HG03378 (cell line): ENCODE measurements at regions not wholly inside any gene's neighbourhood (a gene's known extent, or its start where the extent isn't known, plus 50 kb on each side); places are given as distances from the start of the nearest gene placed in this dataset.

Experiments used
- ATAC-seq: cut with Tn5 transposase; IDR thresholded peaks from one replicate; pipeline ENCODE4 v1.9.1; 2021; ENCODE audit warnings: mild to moderate bottlenecking, moderate library complexity; ENCODE audit not compliant: unreplicated experiment

- no peak for ATAC-seq
These were observed 259.1 kb downstream of the TDRD15 start for GRCh38 chr2:21382701-21383520.

DNA sequence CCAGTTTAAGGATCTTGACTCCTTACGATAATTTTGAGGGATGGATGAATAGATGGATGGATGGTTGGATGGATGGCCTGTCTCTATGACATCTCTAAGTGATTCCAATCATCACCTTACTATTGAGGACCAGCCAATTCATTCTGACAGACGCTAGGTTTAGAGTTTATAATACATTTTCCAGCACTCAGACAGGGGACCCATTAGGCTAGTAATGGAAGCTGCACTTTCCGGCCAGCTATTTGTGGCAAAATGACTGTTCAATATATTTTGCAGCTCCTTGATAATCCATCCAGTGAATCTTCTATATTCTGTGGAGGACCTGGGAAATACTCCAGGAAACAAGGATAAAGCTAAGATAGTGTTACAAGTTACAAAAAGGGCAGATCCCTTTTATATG lies 262.9 kb downstream of the TDRD15 start:
- no peak for ATAC-seq

- no peak for ATAC-seq
These were observed 268.9 kb downstream of the TDRD15 start for GRCh38 chr2:21392649-21393048.

DNA sequence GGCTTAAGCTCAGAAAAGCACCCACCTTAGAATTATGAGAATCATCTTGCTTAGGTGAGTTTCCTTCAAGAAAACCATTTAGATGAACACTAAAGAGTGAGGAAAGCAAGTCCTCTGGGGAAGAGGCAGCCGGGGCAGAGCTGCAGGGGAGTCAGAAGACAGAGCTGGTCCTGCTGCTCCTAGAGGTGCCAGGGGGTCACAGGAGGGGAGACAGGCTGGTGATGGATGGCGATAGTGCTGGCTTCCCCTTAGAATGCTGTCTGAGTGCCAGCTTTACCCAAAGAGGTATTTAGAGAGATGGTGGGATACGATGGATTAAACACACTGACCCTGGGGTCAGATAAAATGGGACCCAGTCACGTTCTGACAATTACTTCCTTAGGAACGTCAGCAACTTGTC lies 269.4 kb downstream of the TDRD15 start:
- ATAC-seq = no peak

- ATAC-seq = no peak
These were observed 271.6 kb downstream of the TDRD15 start for GRCh38 chr2:21395366-21395765.

DNA sequence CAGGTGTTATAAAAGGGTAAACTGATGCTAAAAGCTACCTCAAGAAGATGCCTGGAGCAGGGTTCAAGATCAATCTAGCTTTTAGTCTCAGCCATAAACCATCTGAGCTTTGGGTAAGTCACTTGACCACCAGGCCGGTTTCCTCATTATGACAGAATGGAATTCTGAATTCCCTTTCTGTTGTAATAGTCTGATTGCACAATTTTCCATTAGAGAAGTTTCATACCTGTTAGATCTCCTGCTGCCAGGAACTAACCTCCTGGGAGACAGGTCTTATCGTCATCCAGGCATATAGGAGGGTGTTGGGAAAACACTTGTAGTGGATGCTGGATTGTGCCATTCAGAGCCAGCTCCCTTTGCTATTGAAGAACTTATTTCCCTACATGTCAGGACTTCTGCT lies 272.5 kb downstream of the TDRD15 start:
- ATAC-seq = no peak

DNA sequence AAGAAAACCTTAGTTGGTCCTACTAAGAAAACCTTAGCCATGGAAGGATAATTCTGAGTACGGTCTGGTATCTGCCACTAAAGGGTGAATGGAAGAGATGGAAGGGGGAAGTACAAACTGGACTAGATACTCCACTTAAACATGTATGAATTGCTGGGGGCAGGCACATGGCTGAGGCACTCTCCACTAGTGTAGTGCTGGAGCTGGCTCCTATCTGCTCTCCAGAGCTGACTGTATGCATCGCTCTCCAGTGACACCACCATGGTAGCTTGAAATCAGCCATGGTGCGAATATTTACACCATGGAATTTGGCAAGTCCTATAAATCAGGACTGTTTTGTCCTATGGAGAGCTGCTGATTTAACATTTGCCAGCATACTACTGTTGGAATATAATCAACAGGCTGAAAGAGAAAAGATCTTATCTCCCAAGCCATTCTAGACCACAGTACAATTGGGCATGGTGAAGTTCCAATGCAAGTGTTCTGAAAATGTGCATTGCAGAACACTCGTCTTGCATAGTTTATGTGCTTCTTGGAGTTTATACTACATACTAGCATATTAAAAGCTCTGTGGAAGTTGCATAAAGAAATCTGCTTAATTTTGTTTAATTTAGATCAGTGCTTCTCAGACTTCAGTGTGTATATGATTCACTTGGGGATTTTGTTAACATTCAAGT lies 277.4 kb downstream of the TDRD15 start:
- ATAC-seq = no peak

GRCh38 chr2:21404137-21404536 lies 280.4 kb downstream of the TDRD15 start:
- no peak for ATAC-seq

DNA sequence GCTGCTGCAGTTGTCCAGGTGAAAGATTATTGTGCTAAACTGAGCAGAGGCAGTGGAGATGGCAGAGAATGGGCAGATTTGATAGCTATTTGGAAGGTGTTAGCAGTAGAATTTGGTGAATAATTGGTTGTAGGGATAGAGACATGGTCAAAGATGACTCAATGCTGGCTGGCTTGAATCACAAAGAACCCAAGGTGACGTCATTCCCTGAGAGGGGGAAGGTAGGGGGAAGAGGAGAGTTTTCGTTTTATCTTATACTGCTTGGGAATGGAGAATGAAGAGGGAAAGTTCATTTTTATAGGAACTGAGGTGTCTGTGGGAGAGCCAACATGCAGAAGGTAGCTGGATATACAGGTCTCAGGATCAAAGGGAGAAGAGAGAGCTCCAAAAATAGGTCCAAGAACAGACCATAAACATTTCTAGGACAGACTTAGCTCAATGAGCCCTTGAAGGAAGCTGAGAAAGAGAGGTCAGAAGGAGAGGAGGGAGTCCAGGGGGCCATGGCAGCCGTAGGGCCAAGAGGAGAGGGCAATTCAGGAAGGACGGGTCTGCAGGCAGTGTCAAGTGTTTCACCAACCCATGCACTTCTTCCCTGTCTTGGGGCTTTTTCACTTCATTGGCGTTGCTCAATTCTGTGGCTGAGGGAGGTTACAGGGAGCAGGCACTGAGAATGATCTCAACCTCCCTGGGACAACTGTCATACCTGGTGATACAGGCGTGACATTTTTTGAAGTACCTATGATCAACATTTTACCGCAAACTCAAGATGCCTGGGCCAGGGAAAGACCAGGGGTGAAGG lies 281.3 kb downstream of the TDRD15 start:
- ATAC-seq = no peak

DNA sequence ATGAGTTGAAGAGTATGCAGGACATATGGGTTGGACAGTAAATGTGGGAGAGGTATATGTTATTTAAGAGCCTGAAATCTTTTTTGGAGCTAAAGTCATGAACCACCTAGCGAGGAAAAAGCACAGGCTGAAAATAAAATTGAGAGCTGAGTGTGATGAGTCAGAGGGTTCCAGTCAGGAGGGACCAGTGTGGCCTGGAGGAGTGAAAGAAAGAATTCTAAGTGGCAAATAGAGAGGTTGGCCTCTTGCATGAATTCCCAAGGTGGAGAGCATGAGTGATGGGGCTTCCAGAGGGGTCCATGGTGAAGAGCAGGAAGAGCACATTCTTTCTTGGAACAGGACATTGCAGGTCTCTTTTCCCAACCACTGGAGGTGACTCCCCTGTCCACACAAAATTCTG lies 282.6 kb downstream of the TDRD15 start:
- no peak for ATAC-seq

- ATAC-seq = no peak
These were observed 283.1 kb downstream of the TDRD15 start for GRCh38 chr2:21406911-21407310.

GRCh38 chr2:21407851-21408250 lies 284.1 kb downstream of the TDRD15 start:
- ATAC-seq = no peak

GRCh38 chr2:21411741-21412140 lies 288.0 kb downstream of the TDRD15 start:
- no peak for ATAC-seq

GRCh38 chr2:21412944-21413443 lies 289.2 kb downstream of the TDRD15 start:
- ATAC-seq = no peak

GRCh38 chr2:21415234-21415633 lies 291.5 kb downstream of the TDRD15 start:
- no peak for ATAC-seq

DNA sequence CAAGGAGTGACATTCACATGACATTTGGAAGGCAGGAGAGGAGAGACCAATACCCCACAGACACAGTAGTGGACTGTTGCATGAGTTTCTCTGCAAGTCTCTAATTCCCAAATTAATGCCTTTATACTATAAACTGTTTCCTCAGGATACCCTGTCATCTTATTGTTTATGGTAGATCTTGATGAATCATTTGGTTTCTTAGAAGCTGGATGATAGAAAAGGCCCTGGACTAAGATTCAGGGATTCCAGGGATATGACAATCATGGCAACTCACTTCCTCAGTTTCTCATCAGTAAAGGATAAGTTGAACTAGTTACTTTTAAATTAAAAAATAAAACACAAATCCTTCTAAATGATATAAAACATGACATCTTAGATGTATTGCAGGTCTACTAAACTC lies 292.5 kb downstream of the TDRD15 start:
- ATAC-seq = no peak

DNA sequence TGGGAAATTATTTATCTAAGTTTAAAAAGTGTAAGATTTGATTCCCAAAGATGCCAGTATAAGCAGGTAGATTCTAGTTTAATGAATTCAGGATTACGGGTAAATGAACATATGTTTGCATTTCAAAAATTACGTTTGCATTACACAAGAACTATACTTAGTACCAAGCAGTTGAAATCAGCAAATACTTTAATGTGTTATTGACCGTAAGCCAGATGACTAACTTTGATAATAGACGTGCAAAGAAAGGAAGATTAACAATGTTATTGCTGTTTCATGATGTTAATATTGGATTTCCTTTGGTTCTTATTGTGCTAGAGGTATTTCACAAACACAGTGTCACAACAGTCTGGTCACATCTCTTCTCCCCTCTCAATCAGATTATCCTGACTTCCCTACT lies 294.7 kb downstream of the TDRD15 start:
- ATAC-seq = no peak

DNA sequence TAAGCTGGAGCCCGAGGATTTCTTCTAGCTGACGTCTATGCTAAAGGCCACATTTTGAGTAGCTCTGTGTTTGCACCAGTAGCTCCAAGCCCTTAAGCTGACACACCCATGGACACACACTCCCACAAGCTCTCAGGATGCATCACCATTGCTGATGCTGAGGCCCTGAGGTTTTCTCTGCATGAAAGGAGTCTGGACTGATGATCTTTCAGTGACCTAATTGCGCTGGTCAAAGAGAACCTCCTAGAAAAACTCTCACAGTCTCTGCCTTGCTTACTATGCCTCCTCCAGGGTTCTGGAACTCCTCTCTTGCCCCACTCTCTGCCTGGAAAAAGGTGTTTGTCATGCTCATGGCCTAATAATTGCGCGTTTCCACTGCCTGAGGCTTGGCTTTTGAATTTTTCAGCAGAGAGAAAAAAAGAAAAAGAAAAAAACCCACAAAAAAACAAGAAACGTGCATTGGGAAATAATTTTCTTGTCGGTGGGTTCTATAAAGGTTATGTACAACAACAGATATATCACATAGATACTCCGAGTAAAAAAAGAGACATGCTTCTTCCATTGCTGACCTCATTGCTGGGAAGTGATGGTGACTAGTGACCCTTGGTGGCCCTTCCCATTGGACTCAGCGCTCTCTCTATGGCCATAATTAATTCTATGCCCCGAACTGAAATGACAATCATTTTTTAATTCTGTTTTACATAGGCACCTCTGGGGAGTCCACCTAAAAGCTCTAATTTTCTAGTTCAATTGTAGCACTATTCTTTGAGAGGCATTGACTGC lies 297.0 kb downstream of the TDRD15 start:
- no peak for ATAC-seq

DNA sequence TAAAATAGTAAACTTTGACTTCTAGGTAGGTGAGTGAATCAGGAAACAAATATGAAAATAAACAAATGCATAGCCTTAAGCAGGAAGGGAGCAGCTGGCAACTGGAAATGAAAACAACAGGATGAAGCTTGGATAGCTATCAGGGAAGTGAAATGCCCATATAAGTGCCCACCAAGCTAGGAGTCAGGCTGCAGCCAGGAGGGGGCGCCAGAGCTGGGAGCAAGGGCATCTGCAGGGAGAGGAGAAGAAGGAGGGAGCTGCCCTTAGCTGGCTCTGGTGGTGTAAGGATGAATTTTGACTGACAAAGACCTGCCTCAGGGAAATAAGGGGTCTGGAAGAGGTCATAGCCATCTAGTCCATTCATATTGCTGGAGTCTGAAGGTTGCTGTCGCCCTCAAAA lies 298.3 kb downstream of the TDRD15 start:
- ATAC-seq = no peak

DNA sequence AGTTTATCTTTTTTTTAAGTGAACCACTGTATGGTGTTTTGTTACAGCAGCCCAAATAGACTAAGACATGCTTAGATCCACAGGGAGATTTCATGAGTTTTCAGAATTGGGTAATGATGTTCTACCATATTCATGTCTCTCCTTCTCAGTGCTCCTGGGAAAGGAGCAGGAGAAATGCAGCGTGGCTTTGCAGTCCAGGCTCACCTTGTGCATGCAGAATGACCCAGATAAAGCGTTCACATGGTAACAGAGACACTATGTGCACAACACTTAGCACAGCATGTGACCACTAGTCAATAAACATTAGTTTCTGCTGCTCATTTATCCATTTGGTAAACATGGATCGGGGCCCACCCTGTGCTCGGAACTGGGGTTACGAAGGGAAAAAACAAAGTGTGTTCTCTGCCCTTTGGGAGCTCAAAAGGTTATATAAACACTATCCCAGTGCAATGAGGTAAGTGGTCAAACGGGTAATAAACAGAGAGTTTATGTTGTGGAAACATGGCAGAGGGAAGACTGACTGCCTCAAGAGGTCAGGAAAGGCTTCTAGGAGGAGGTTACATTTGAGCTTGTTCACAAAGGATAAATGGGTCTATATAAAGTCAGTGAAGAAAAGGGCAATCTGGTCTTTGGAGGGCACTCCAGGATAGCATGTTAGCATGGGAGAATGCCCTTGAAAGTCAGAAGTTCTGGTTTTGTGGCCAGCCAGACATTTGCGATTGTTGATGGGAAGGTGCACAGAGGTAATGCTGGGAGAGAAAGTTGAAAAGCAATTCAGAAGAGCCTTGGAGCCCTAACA lies 299.2 kb downstream of the TDRD15 start:
- ATAC-seq = no peak
